ENCODE measurements at regions not wholly inside any gene's neighbourhood (a gene's known extent, or its start where the extent isn't known, plus 50 kb on each side); places are given as distances from the start of the nearest gene placed in this dataset.

DNA sequence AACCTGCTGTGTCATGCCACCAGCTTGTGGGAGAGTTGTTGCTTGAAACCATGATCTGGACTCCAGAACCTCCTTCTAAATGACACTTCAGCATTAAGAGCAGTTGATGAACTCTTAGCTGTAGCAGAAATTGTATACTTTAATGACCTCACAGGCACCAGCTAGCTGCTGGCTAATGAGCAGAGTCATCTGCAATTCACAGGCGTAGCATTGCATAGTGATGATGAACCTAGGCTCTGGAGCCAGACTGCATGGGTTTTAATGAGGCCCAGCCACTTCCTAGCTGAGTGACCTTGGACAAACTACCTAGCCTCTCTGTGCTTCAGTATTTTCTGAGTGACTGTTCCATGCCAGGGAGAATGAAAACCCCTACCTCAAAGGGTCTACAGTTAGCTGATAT, 407.1 kb downstream of the LMO4 start:
- TF ChIP-seq, protein P1, sequence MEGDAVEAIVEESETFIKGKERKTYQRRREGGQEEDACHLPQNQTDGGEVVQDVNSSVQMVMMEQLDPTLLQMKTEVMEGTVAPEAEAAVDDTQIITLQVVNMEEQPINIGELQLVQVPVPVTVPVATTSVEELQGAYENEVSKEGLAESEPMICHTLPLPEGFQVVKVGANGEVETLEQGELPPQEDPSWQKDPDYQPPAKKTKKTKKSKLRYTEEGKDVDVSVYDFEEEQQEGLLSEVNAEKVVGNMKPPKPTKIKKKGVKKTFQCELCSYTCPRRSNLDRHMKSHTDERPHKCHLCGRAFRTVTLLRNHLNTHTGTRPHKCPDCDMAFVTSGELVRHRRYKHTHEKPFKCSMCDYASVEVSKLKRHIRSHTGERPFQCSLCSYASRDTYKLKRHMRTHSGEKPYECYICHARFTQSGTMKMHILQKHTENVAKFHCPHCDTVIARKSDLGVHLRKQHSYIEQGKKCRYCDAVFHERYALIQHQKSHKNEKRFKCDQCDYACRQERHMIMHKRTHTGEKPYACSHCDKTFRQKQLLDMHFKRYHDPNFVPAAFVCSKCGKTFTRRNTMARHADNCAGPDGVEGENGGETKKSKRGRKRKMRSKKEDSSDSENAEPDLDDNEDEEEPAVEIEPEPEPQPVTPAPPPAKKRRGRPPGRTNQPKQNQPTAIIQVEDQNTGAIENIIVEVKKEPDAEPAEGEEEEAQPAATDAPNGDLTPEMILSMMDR (IDR thresholded peaks at IDR 0.05; ENCODE audit: low read length) = no peak
- no peak for TF ChIP-seq EZH2 (IDR thresholded peaks at IDR 0.05; ENCODE audit: borderline replicate concordance, low read length)

Data from OCI-LY1 (cell line).